ENCODE measurements at regions not wholly inside any gene's neighbourhood (a gene's known extent, or its start where the extent isn't known, plus 50 kb on each side); places are given as distances from the start of the nearest gene placed in this dataset.
A peak's percentile ranks its signal among the peaks of the same experiment; 100 is the strongest.
"Not testable (repeated sequence)": the region's sequence is repeated elsewhere in the genome, so short reads cannot be mapped to it uniquely, and the experiment has no call there.

DNA sequence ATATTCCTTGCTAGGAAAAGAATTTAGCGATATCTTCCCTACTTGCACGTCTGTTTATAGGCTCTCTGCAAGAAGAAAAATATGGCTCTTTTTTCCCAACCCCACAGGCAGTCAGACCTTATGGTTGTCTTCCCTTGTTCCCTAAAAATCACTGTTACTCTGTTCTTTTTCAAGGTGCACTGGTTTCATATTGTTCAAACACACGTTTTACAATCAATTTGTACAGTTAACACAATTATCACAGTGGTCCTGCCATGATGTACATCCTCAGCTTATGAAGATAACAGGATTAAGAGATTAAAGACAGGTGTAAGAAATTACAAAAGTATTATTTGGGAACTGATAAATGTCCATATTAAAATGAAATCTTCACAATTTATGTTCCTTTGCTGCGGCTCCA lies 51.7 kb upstream of the MORC3 start:
- FAIRE-seq; BruUV-seq (replicated peaks); H3K9ac ChIP-seq (ENCODE audit: insufficient read depth, low read depth, low read length); POLR2A ChIA-PET; CTCF ChIA-PET (ENCODE audit: low intra/inter-chr PET ratio, low total read pairs); H3K79me2 ChIP-seq (ENCODE audit: insufficient read depth, low read length); DNase-seq (ENCODE audit: low spot score); H4K20me1 ChIP-seq (ENCODE audit: insufficient read depth, low read length); H3K27me3 ChIP-seq (ENCODE audit: control insufficient read depth in 1 of 2, insufficient read depth in 2 of 2, low read length in 2 of 2); H2AFZ ChIP-seq (ENCODE audit: low read length); H3K4me3 ChIP-seq (replicated peaks in 1 of 3; ENCODE audit: insufficient read depth in 1 of 3, low read depth in 2 of 3, low read length in 3 of 3); H3K4me2 ChIP-seq (ENCODE audit: low read depth, low read length); ATAC-seq; H3K9me3 ChIP-seq (ENCODE audit: low read length); H3K27ac ChIP-seq (ENCODE audit: extremely low read length, insufficient read depth, low read length); H3K36me3 ChIP-seq (replicated peaks in 1 of 2; ENCODE audit: control insufficient read depth in 1 of 2, insufficient read depth in 2 of 2, low read length in 2 of 2); in situ Hi-C loops (cut with HindIII; ENCODE audit: extremely low pct_ligation_motif_present, low pct_unique_long_range_greater_than_20kb): not testable (repeated sequence)
- intact Hi-C loops (cut with micrococcal nuclease; ENCODE audit: unreplicated experiment), result loop anchor here (10.0 kb wide), 1 partner anchor 57 kb away; the partner anchor contains the start of gene MORC3
- TF ChIP-seq ZNF33A (CRISPR knock-in tag; IDR thresholded peaks at IDR 0.05; ENCODE audit: borderline replicate concordance), result peak; percentile 96
- WGBS (ENCODE audit: low lambda C conversion rate), result 86% methylated on average over 4 of the region's 4 CpGs
- H3K4me1 ChIP-seq (ENCODE audit: insufficient read depth, low read length), result peaks cover 27% of the 10 kb centered on the region

All from HepG2 (cell line).